IMR-90 (cell line): ENCODE measurements at regions not wholly inside any gene's neighbourhood (a gene's known extent, or its start where the extent isn't known, plus 50 kb on each side); places are given as distances from the start of the nearest gene placed in this dataset.

Source experiments
- ATAC-seq: fragments of 200-7000 bp; cut with Tn5 transposase; 2 replicates; pipeline ENCODE4 v1.9.1; 2020; ENCODE audit warnings: low read depth, mild to moderate bottlenecking, moderate library complexity
- BruUV-seq: library from RNA; stranded (reverse); fragments of 400-500 nt; replicated peaks from 2 replicates; lab custom pipeline; 2021; lab: Mats Ljungman, UMichigan
- CTCF ChIA-PET: fragments of 300-600 bp; formaldehyde crosslinking; extraction: SDS; loops from one replicate; lab custom pipeline; 2021; ENCODE audit warnings: antibody characterized with exemption; lab: Yijun Ruan, JAX
- POLR2A ChIA-PET: fragments of 300-600 bp; sonication (Branson Sonifier 250); formaldehyde crosslinking; loops from one replicate; lab custom pipeline; 2022; ENCODE audit warnings: antibody characterized with exemption; ENCODE audit not compliant: unreplicated experiment; lab: Charles Lee
- DNase-seq: peaks from one replicate; pipeline ENCODE4 v3.0.0; 2013
- H2AFZ ChIP-seq: replicated peaks from 2 replicates; pipeline ENCODE3; 2013; ENCODE audit warnings: low read length, mild to moderate bottlenecking; ENCODE audit not compliant: poor library complexity
- H2AK5ac ChIP-seq: 2 replicates; pipeline ENCODE4 v1.6.1; 2013; ENCODE audit warnings: low read depth, low read length, inconsistent platforms
- H2AK9ac ChIP-seq: replicated peaks from 2 replicates; pipeline ENCODE3; 2013; ENCODE audit warnings: mild to moderate bottlenecking, low read depth, low read length, moderate library complexity; ENCODE audit not compliant: poor library complexity
- H2BK120ac ChIP-seq: 2 replicates; pipeline ENCODE4 v1.6.1; 2013; ENCODE audit warnings: low read depth, low read length, inconsistent platforms
- H2BK15ac ChIP-seq: 3 replicates; pipeline ENCODE4 v1.6.1; 2013; ENCODE audit warnings: low read depth, low read length, inconsistent platforms
- H2BK20ac ChIP-seq: 2 replicates; pipeline ENCODE4 v1.6.1; 2013; ENCODE audit warnings: low read depth, mild to moderate bottlenecking, inconsistent platforms, low read length, moderate library complexity
- H2BK5ac ChIP-seq: 2 replicates; pipeline ENCODE4 v1.6.1; 2013; ENCODE audit warnings: mild to moderate bottlenecking, low read depth, low read length, inconsistent platforms; ENCODE audit not compliant: poor library complexity, severe bottlenecking
- H3K14ac ChIP-seq: replicated peaks from 2 replicates; pipeline ENCODE4 v1.6.1; 2013; ENCODE audit warnings: low read depth, low read length, inconsistent platforms
- H3K18ac ChIP-seq: 2 replicates; pipeline ENCODE4 v1.6.1; 2013; ENCODE audit warnings: low read depth, low read length, control low read depth
- H3K23ac ChIP-seq: 2 replicates; pipeline ENCODE4 v1.6.1; 2013; ENCODE audit warnings: low read depth, low read length, inconsistent platforms
- H3K27ac ChIP-seq: 2 replicates; pipeline ENCODE4 v1.5.1; 2013; ENCODE audit warnings: mild to moderate bottlenecking, control low read depth, low read length; ENCODE audit not compliant: insufficient read depth
- H3K27me3 ChIP-seq: 2 replicates; pipeline ENCODE4 v1.6.1; 2013; ENCODE audit warnings: low read length; ENCODE audit not compliant: control insufficient read depth, insufficient read depth
- H3K36me3 ChIP-seq: 2 replicates; pipeline ENCODE4 v1.6.1; 2013; ENCODE audit warnings: low read length, mixed read lengths; ENCODE audit not compliant: control insufficient read depth, insufficient read depth
- H3K4ac ChIP-seq: 2 replicates; pipeline ENCODE4 v1.6.1; 2013; ENCODE audit warnings: low read depth, low read length, inconsistent platforms
- H3K4me1 ChIP-seq: 2 replicates; pipeline ENCODE4 v1.6.1; 2013; ENCODE audit warnings: low read length, mixed read lengths; ENCODE audit not compliant: control insufficient read depth, insufficient read depth
- H3K4me2 ChIP-seq: 2 replicates; pipeline ENCODE4 v1.6.1; 2013; ENCODE audit warnings: low read depth, mild to moderate bottlenecking, control low read depth, low read length, moderate library complexity
- H3K4me3 ChIP-seq: 2 replicates; pipeline ENCODE4 v1.5.1; 2013; ENCODE audit warnings: low read depth, mild to moderate bottlenecking, control low read depth, low read length, moderate library complexity; ENCODE audit not compliant: insufficient read depth
- H3K56ac ChIP-seq: 2 replicates; pipeline ENCODE4 v1.6.1; 2013; ENCODE audit warnings: low read length, inconsistent platforms; ENCODE audit not compliant: insufficient read depth; ENCODE audit errors: extremely low read depth
- H3K79me1 ChIP-seq, 2 experiments: 2 replicates each; pipeline ENCODE4 v1.6.1; 2013; ENCODE audit warnings: low read length in 2 of 2, inconsistent platforms in 1 of 2, low read depth in 1 of 2
- H3K9ac ChIP-seq: 2 replicates; pipeline ENCODE4 v1.6.1; 2013; ENCODE audit warnings: low read depth, low read length, control low read depth
- H3K9me1 ChIP-seq: 2 replicates; pipeline ENCODE4 v1.6.1; 2013; ENCODE audit warnings: low read length, inconsistent platforms; ENCODE audit not compliant: insufficient read depth
- H3K9me3 ChIP-seq: 2 replicates; pipeline ENCODE4 v1.6.1; 2013; ENCODE audit warnings: low read length; ENCODE audit not compliant: control insufficient read depth, insufficient read depth
- H4K20me1 ChIP-seq: 2 replicates; pipeline ENCODE4 v1.6.1; 2013; ENCODE audit warnings: low read length, inconsistent platforms; ENCODE audit not compliant: insufficient read depth
- H4K5ac ChIP-seq: 2 replicates; pipeline ENCODE4 v1.6.1; 2013; ENCODE audit warnings: mild to moderate bottlenecking, low read depth, low read length, control low read depth
- H4K8ac ChIP-seq, 2 experiments: 2 replicates each; pipeline ENCODE4 v1.6.1; 2013; ENCODE audit warnings: low read depth in 2 of 2, low read length in 2 of 2, control low read depth in 1 of 2, inconsistent platforms in 1 of 2
- H4K91ac ChIP-seq: 2 replicates; pipeline ENCODE4 v1.6.1; 2013; ENCODE audit warnings: low read depth, low read length, inconsistent platforms; ENCODE audit not compliant: insufficient read depth
- MAFK ChIP-seq: IDR thresholded peaks from 2 replicates; pipeline ENCODE4 v1.6.1; 2012; ENCODE audit warnings: low read depth, low read length, improper control_type of control experiment
- MXI1 ChIP-seq: IDR thresholded peaks from 2 replicates; pipeline ENCODE4 v1.6.1; 2012; ENCODE audit warnings: low read depth, mild to moderate bottlenecking, low read length, moderate library complexity, borderline replicate concordance
- WGBS, 2 experiments: methylation state at CpG; one replicate each; pipeline versions ENCODE4 v1.1.5 to v1.1.7; 2013; ENCODE audit warnings: missing lambda C conversion rate in 2 of 2; ENCODE audit not compliant: insufficient read length in 1 of 2; ENCODE audit errors: extremely low coverage in 2 of 2; 5-methylcytosine and 5-hydroxymethylcytosine counted together
- dilution Hi-C: fragments of 300-500 bp; cut with HindIII; formaldehyde crosslinking; loops from one replicate; pipeline ENCODE4 v1.14.3; 2018; ENCODE audit warnings: low sequenced_read_pairs; ENCODE audit not compliant: unreplicated experiment
- in situ Hi-C: fragments of 300-500 bp; cut with MboI; formaldehyde crosslinking; loops from 3 replicates; pipeline ENCODE4 v1.14.3; 2019; ENCODE audit warnings: low sequenced_read_pairs, inconsistent platforms, mixed read lengths
- intact Hi-C: fragments of 100-400 bp; cut with micrococcal nuclease; formaldehyde crosslinking; loops from 2 replicates; pipeline ENCODE4 v1.10.0; 2022

DNA sequence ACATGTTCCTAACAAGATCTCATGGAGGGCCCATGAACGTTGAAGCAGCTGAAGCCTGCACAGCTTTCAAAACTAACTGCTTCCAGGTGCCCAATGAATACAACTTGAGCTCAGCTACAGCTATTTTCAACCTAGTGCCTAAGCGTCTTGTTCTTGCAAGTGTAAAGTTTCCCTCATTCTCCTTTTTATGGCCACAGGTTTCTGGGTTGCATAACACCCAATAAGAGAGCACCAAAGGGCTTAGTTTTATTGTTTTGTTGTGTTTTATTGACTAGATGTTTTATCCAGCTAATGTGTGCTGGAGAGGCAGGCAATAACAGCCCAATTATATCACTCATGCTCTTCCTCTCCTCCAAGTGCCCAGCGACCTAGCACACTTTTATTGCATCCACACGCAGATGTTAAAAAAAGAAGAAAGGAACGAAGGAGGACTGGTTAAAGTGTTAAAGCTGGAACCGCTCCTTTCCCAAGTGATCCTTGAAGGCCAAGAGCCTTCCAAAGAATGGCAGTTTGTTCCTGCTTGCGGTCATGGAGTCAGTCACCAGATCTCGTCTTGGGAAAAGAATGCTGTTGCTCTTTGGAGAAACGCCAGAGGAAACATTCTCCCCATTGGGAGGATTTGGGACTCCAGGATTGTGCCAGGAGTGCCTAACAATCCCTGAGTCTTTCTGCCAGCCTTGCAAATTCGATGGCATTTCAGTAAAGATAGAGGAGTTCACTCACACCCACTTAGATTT, 156.9 kb downstream of the MEX3B start:
- no TSS peak for BruUV-seq
- peak overlapping the region; percentile 31; the same call in 1 of the 2 replicates for H3K27ac ChIP-seq
- peak overlapping the region; percentile 47 for H4K91ac ChIP-seq
- no peaks in the 10 kb centered on the region for H3K36me3 ChIP-seq
- peak overlapping the region; percentile 86 for H2BK20ac ChIP-seq
- dilution Hi-C loops (no loop called here), in situ Hi-C loops (no loop called here), intact Hi-C loops (no loop called here)
- H2AK5ac ChIP-seq = 0 out of 2 replicates have a peak overlapping the region, but pooled peaks have one; percentile 10
- H3K18ac ChIP-seq = peak overlapping the region; percentile 54
- H2BK5ac ChIP-seq = peak overlapping the region; percentile 71
- 0 out of 2 replicates have a peak overlapping the region, but pooled peaks have one; percentile 22 for H4K5ac ChIP-seq
- WGBS, 2 experiments = 70% methylated on average over 2 of the region's 10 CpGs; no CpG with 5 or more reads in 1 of the 2 experiments
- peak overlapping the region; percentile 68 for H3K4ac ChIP-seq
- H2AFZ ChIP-seq = peak overlapping the region; percentile 6
- peak overlapping the region; percentile 39 for H3K14ac ChIP-seq
- DNase-seq (peak; percentile 76), ATAC-seq (peak; percentile 63)
- peaks cover 16% of the 10 kb centered on the region for H3K9me1 ChIP-seq
- TF ChIP-seq MXI1 (no peak), MAFK (peak; percentile 65)
- H2BK120ac ChIP-seq = peak overlapping the region; percentile 81
- peak overlapping the region; percentile 35; the same call in 1 of the 3 replicates for H2BK15ac ChIP-seq
- H4K8ac ChIP-seq = peak overlapping the region in 1 of 2 experiments; percentile 61; a peak in 1 of 4 replicates
- H3K23ac ChIP-seq = peak overlapping the region; percentile 21; the same call in 1 of the 2 replicates
- H3K56ac ChIP-seq = no peak overlapping the region
- H3K79me1 ChIP-seq = no peaks in the 10 kb centered on the region
- ChIA-PET CTCF (interaction anchor here (1.9 kb wide), 1 partner anchor 11 kb away, joined by 6 read pairs; no protein-coding TSS in a partner anchor), POLR2A (no interaction called here)
- no peaks in the 10 kb centered on the region for H3K9me3 ChIP-seq
- H3K27me3 ChIP-seq = no peaks in the 10 kb centered on the region
- H4K20me1 ChIP-seq = no peaks in the 10 kb centered on the region
- H2AK9ac ChIP-seq = no peak overlapping the region
- no peak overlapping the region for H3K9ac ChIP-seq
- no peak overlapping the region for H3K4me3 ChIP-seq
- peaks cover 12% of the 10 kb centered on the region for H3K4me1 ChIP-seq
- H3K4me2 ChIP-seq = no peak overlapping the region
